ENCODE measurements at regions not wholly inside any gene's neighbourhood (a gene's known extent, or its start where the extent isn't known, plus 50 kb on each side); places are given as distances from the start of the nearest gene placed in this dataset.

DNA sequence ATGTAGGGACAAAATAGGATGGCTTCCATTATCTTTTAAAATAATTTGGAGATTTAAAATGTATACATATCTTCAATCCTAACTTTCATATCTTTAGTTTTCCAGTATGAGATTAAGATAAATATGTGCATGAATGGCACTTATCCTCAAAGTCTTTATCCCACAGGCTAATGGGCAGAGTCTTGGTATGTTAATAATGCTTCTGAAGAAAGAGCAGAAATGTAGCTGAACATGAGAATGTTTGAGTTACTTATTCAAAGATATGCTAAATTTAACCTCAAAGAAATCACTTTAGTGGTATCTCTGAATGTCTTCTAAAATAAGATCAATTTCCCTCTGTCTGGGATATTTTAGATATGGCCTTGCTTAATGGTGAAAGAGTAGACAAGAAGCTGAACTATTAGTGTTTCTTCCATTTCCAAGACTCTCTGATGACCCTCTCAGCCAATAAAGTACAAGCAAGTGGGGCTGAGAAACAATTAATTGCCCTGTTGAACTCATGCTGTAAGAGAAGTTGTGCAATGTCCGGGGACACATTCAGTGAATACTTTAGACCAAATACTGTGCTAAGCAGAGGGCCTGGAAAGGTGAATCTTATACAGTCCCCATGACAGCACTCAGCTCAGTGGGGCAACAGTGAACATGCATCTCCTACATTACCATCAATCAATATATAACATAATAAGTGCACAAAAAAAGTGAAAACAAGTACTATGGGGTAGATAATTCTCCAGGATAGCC is 50.0 kb upstream of the ADAMTSL1 start:
- no peak overlapping the region for H3K27ac ChIP-seq
- TF ChIP-seq, protein P1, sequence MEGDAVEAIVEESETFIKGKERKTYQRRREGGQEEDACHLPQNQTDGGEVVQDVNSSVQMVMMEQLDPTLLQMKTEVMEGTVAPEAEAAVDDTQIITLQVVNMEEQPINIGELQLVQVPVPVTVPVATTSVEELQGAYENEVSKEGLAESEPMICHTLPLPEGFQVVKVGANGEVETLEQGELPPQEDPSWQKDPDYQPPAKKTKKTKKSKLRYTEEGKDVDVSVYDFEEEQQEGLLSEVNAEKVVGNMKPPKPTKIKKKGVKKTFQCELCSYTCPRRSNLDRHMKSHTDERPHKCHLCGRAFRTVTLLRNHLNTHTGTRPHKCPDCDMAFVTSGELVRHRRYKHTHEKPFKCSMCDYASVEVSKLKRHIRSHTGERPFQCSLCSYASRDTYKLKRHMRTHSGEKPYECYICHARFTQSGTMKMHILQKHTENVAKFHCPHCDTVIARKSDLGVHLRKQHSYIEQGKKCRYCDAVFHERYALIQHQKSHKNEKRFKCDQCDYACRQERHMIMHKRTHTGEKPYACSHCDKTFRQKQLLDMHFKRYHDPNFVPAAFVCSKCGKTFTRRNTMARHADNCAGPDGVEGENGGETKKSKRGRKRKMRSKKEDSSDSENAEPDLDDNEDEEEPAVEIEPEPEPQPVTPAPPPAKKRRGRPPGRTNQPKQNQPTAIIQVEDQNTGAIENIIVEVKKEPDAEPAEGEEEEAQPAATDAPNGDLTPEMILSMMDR (conservative IDR thresholded peaks at IDR 0.05): no peak

All from VCaP (cell line).